GM10248 (cell line): ENCODE measurements at regions not wholly inside any gene's neighbourhood (a gene's known extent, or its start where the extent isn't known, plus 50 kb on each side); places are given as distances from the start of the nearest gene placed in this dataset.

Experiments
- CTCF ChIA-PET: fragments of 300-600 bp; sonication (Branson Sonifier 250); formaldehyde crosslinking; extraction: SDS; loops from one replicate; lab custom pipeline; 2021; ENCODE audit warnings: antibody characterized with exemption; lab: Yijun Ruan, JAX
- POLR2A ChIA-PET: fragments of 350-650 bp; sonication (Branson Sonifier 250); formaldehyde crosslinking; extraction: SDS; loops from one replicate; lab custom pipeline; 2020; ENCODE audit warnings: antibody characterized with exemption; lab: Yijun Ruan, JAX
- DNase-seq: peaks from one replicate; pipeline ENCODE4 v3.0.0; 2012; ENCODE audit errors: extremely low spot score
- TF ChIP-seq, protein P1 (sequence below): IDR thresholded peaks from 2 replicates; pipeline ENCODE4 v1.5.1; 2012; ENCODE audit warnings: mild to moderate bottlenecking, low read depth; ENCODE audit errors: extremely low read depth, missing control alignments, control extremely low read depth

- TF ChIP-seq, protein P1, sequence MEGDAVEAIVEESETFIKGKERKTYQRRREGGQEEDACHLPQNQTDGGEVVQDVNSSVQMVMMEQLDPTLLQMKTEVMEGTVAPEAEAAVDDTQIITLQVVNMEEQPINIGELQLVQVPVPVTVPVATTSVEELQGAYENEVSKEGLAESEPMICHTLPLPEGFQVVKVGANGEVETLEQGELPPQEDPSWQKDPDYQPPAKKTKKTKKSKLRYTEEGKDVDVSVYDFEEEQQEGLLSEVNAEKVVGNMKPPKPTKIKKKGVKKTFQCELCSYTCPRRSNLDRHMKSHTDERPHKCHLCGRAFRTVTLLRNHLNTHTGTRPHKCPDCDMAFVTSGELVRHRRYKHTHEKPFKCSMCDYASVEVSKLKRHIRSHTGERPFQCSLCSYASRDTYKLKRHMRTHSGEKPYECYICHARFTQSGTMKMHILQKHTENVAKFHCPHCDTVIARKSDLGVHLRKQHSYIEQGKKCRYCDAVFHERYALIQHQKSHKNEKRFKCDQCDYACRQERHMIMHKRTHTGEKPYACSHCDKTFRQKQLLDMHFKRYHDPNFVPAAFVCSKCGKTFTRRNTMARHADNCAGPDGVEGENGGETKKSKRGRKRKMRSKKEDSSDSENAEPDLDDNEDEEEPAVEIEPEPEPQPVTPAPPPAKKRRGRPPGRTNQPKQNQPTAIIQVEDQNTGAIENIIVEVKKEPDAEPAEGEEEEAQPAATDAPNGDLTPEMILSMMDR, result no peak
- no peak for DNase-seq
- ChIA-PET POLR2A (no interaction called here), CTCF (no interaction called here)
Measured at GRCh38 chr2:223469270-223470046, 132.7 kb downstream of the SCG2 start.

DNA sequence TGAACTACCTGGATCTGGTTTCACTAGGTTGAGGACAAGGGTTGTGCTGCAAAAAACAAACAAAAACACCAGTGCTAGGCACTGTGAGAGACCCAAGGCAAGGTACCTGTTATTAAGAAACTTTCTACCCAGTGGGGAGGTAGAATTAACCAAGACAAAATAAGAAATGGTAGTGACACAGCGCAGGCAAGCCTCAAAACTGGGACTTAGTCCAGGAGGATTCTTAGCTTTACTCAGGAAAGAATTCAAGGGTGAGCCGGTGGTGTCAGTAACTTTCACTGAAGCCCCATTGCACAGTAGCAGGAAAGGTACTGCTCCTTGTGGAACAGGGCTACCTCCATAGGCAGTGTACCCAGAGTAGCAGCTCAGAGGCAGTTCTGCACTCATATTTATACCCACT lies 131.6 kb downstream of the SCG2 start:
- TF ChIP-seq, protein P1, result no peak
- ChIA-PET CTCF (no interaction called here), POLR2A (no interaction called here)
- DNase-seq, result no peak

DNA sequence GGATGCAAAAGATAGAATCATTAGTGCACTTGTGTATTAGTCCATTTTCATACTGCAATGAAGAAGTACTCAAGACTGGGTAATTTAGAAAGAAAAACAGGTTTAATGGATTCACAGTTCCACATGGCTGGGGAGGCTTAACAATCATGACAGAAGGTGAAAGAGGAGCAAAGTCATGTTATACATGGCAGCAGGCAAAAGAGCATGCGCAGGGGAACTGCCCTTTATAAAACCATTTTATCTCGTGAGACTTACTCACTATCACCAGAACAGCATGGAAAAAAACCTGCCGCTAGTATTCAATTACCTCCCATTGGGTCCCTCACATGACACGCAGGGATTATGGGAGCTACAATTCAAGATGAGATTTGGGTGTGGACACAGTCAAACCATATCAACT lies 129.4 kb downstream of the SCG2 start:
- ChIA-PET POLR2A (no interaction called here), CTCF (no interaction called here)
- no peak for DNase-seq
- TF ChIP-seq, protein P1, result no peak

DNA sequence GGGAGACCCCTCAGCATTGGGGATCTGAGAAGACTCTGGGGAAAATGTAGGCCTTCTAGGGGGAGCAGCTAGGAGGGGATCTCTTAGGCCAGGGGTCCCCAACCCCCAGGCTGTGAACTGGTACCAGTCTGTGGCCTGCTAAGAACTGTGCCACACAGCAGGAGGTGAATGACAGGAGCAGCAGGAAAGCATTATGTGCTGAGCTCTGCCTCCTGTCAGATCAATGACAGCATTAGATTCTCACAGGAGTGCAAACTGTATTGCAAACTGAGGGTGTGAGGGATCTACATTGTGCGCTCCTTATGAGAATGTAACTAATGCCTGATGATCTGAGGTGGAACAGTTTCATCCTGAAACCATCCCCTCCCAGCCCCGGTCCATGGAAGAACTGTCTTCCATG lies 127.3 kb downstream of the SCG2 start:
- ChIA-PET POLR2A (no interaction called here), CTCF (interaction anchor here (1.1 kb wide), 1 partner anchor 16 kb away, joined by 3 read pairs; no protein-coding TSS in a partner anchor)
- TF ChIP-seq, protein P1, result no peak
- DNase-seq, result no peak

DNA sequence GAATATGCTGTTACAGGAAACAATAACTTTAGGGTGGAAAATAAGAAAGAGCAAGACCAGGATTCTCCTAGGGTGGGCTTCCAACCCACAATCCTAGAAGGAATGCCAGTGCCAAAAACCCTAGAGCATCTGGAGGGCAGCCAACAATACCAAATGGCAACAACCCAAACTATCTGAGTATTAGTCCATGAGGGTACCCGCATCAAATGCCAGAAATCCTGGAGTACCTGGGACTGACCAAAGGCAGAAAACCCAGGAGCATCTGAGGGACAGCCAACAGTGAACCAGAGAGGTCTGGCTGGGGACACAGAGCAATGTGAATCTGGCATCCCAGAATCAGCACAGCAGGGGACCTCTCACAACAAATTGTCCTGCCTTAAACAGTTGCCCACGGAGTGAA lies 126.3 kb downstream of the SCG2 start:
- TF ChIP-seq, protein P1, result no peak
- DNase-seq, result no peak
- CTCF ChIA-PET, result no interaction called here
- POLR2A ChIA-PET, result no interaction called here

- no peak for DNase-seq
- ChIA-PET POLR2A (no interaction called here), CTCF (no interaction called here)
- TF ChIP-seq, protein P1, result no peak
Measured at GRCh38 chr2:223477318-223477717, 124.8 kb downstream of the SCG2 start.
